ENCODE measurements at regions not wholly inside any gene's neighbourhood (a gene's known extent, or its start where the extent isn't known, plus 50 kb on each side); places are given as distances from the start of the nearest gene placed in this dataset.

GRCh38 chr1:187655104-187655503 lies 826.4 kb downstream of the PLA2G4A start:
- peaks cover 4% of the 10 kb centered on the region for H3K9me3 Mint-ChIP-seq
- H3K4me1 Mint-ChIP-seq: no peaks in the 10 kb centered on the region
- intact Hi-C loops (cut with micrococcal nuclease): no loop called here
- ATAC-seq (ENCODE audit: low read depth): no peak
- H3K27ac Mint-ChIP-seq: no peak overlapping the region
- no peak overlapping the region for H3K4me3 Mint-ChIP-seq
- POLR2A ChIA-PET: no interaction called here
- no peak for DNase-seq
- no peaks in the 10 kb centered on the region for H3K27me3 Mint-ChIP-seq
- no peaks in the 10 kb centered on the region for H3K36me3 Mint-ChIP-seq (ENCODE audit: low read depth)
- TF ChIP-seq CTCF (IDR thresholded peaks at IDR 0.05): no peak
- CTCF ChIA-PET: no interaction called here

GRCh38 chr1:187665483-187665882 lies 836.7 kb downstream of the PLA2G4A start:
- Mint-ChIP-seq H3K9me3 (no peaks in the 10 kb centered on the region), H3K27ac (no peak overlapping the region), H3K36me3 (ENCODE audit: low read depth) (no peaks in the 10 kb centered on the region), H3K27me3 (no peaks in the 10 kb centered on the region), H3K4me1 (no peaks in the 10 kb centered on the region), H3K4me3 (no peak overlapping the region)
- TF ChIP-seq CTCF (IDR thresholded peaks at IDR 0.05): no peak
- ATAC-seq (ENCODE audit: low read depth) (no peak), DNase-seq (no peak)
- POLR2A ChIA-PET: no interaction called here
- intact Hi-C loops (cut with micrococcal nuclease): no loop called here
- CTCF ChIA-PET: no interaction called here

GRCh38 chr1:187680823-187681222 lies 852.1 kb downstream of the PLA2G4A start:
- ATAC-seq (ENCODE audit: low read depth) (no peak), DNase-seq (no peak)
- H3K9me3 Mint-ChIP-seq: no peaks in the 10 kb centered on the region
- no peaks in the 10 kb centered on the region for H3K36me3 Mint-ChIP-seq (ENCODE audit: low read depth)
- H3K27ac Mint-ChIP-seq: no peak overlapping the region
- CTCF ChIA-PET: no interaction called here
- no peaks in the 10 kb centered on the region for H3K27me3 Mint-ChIP-seq
- H3K4me3 Mint-ChIP-seq: no peak overlapping the region
- no peak for TF ChIP-seq CTCF (IDR thresholded peaks at IDR 0.05)
- no peaks in the 10 kb centered on the region for H3K4me1 Mint-ChIP-seq
- intact Hi-C loops (cut with micrococcal nuclease): no loop called here
- POLR2A ChIA-PET: no interaction called here

- no peak overlapping the region for H3K27ac Mint-ChIP-seq
- H3K4me3 Mint-ChIP-seq: no peak overlapping the region
- intact Hi-C loops (cut with micrococcal nuclease): no loop called here
- TF ChIP-seq CTCF (IDR thresholded peaks at IDR 0.05): no peak
- H3K4me1 Mint-ChIP-seq: no peaks in the 10 kb centered on the region
- DNase-seq: no peak
- H3K27me3 Mint-ChIP-seq: no peaks in the 10 kb centered on the region
- CTCF ChIA-PET: no interaction called here
- no peak for ATAC-seq (ENCODE audit: low read depth)
- POLR2A ChIA-PET: no interaction called here
- no peaks in the 10 kb centered on the region for H3K36me3 Mint-ChIP-seq (ENCODE audit: low read depth)
- H3K9me3 Mint-ChIP-seq: no peaks in the 10 kb centered on the region
Measured at GRCh38 chr1:187682112-187682511, 853.4 kb downstream of the PLA2G4A start.

GRCh38 chr1:187685333-187685732 lies 856.6 kb downstream of the PLA2G4A start:
- H3K4me1 Mint-ChIP-seq: no peaks in the 10 kb centered on the region
- ChIA-PET POLR2A (no interaction called here), CTCF (no interaction called here)
- intact Hi-C loops (cut with micrococcal nuclease): no loop called here
- H3K27ac Mint-ChIP-seq: no peak overlapping the region
- TF ChIP-seq CTCF (IDR thresholded peaks at IDR 0.05): no peak
- no peaks in the 10 kb centered on the region for H3K36me3 Mint-ChIP-seq (ENCODE audit: low read depth)
- H3K9me3 Mint-ChIP-seq: peaks cover 5% of the 10 kb centered on the region
- ATAC-seq (ENCODE audit: low read depth) (no peak), DNase-seq (no peak)
- no peaks in the 10 kb centered on the region for H3K27me3 Mint-ChIP-seq
- no peak overlapping the region for H3K4me3 Mint-ChIP-seq

Data from activated B cell treated with CpG ODN at 0.5 μM for 24 hours (primary cell).